ENCODE measurements at regions not wholly inside any gene's neighbourhood (a gene's known extent, or its start where the extent isn't known, plus 50 kb on each side); places are given as distances from the start of the nearest gene placed in this dataset.

GRCh38 chr6:6901945-6902344 is 205.8 kb upstream of the RREB1 start:
- no peak for TF ChIP-seq CTCF (IDR thresholded peaks at IDR 0.05)
- no peak for TF ChIP-seq POLR2AphosphoS5 (IDR thresholded peaks at IDR 0.05)
- no peak for TF ChIP-seq POLR2A (IDR thresholded peaks at IDR 0.05)
